Loucy (cell line): ENCODE measurements at regions not wholly inside any gene's neighbourhood (a gene's known extent, or its start where the extent isn't known, plus 50 kb on each side); places are given as distances from the start of the nearest gene placed in this dataset.

ENCODE experiments used
- EZH2phosphoT487 ChIP-seq: fragments of 200-600 bp; IDR thresholded peaks from 2 replicates; pipeline ENCODE4 v1.6.1; 2018; ENCODE audit warnings: antibody characterized with exemption, mild to moderate bottlenecking, moderate library complexity, borderline replicate concordance
- TF ChIP-seq, protein P1 (sequence below): fragments of 200-600 bp; sonication (generic); conservative IDR thresholded peaks from 2 replicates; pipeline ENCODE4 v1.5.1; 2014; ENCODE audit warnings: mild to moderate bottlenecking, antibody characterized with exemption, low read length

DNA sequence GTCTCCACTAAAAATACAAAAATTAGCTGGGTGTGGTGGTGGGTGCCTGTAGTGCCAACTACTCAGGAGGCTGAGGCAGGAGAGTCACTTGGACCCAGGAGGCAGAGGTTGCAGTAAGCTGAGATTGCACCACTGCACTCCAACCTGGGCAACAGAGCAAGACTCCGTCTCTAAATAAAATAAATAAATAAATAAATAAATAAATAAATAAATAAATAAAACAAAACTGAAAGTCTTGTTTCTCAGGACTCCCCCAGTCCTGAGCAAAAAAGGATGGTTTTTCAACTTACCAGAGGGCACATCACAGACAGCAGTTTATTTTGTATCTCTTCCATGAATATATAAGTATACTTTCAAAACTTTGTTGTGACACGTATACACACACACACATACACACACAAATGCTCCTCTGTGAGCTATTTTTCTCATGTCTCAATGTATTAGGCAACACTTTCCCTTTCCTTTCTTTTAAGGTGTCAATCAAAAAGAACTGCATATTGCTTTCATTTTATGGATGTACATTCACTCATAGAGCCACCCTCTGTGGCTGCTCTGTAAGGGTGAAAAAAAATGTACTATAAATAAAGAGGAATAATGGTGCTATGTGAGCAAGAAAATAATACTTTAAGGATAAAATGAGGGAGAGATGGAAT is 54.8 kb upstream of the MITF start:
- TF ChIP-seq, protein P1, sequence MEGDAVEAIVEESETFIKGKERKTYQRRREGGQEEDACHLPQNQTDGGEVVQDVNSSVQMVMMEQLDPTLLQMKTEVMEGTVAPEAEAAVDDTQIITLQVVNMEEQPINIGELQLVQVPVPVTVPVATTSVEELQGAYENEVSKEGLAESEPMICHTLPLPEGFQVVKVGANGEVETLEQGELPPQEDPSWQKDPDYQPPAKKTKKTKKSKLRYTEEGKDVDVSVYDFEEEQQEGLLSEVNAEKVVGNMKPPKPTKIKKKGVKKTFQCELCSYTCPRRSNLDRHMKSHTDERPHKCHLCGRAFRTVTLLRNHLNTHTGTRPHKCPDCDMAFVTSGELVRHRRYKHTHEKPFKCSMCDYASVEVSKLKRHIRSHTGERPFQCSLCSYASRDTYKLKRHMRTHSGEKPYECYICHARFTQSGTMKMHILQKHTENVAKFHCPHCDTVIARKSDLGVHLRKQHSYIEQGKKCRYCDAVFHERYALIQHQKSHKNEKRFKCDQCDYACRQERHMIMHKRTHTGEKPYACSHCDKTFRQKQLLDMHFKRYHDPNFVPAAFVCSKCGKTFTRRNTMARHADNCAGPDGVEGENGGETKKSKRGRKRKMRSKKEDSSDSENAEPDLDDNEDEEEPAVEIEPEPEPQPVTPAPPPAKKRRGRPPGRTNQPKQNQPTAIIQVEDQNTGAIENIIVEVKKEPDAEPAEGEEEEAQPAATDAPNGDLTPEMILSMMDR: no peak
- TF ChIP-seq EZH2phosphoT487: no peak
